Keratinocyte (primary cell): ENCODE measurements at regions not wholly inside any gene's neighbourhood (a gene's known extent, or its start where the extent isn't known, plus 50 kb on each side); places are given as distances from the start of the nearest gene placed in this dataset.

Experiments
- DNase-seq: peaks from one replicate; pipeline ENCODE4 v3.0.0-alpha.2; 2011; ENCODE audit warnings: low read depth, missing footprints, low spot score
- FAIRE-seq: peaks from 2 replicates; lab custom pipeline; 2011; peaks lifted over from hg19 to GRCh38; lab: Jason Lieb, UNC
- H2AFZ ChIP-seq: 2 replicates; pipeline ENCODE4 v1.6.0; 2012; ENCODE audit warnings: low read length, control low read depth, inconsistent platforms; ENCODE audit not compliant: control insufficient read depth
- H3K27ac ChIP-seq: 2 replicates; pipeline ENCODE4 v1.5.1; 2011; ENCODE audit warnings: low read length; ENCODE audit not compliant: control insufficient read depth, insufficient read depth
- H3K27me3 ChIP-seq: 3 replicates; pipeline ENCODE4 v1.6.0; 2011; ENCODE audit warnings: low read length; ENCODE audit not compliant: control insufficient read depth, insufficient read depth; ENCODE audit errors: extremely low read depth
- H3K36me3 ChIP-seq, 2 experiments: 2 replicates in 1 of 2; 3 replicates in 1 of 2; pipeline ENCODE4 v1.5.1; 2011; ENCODE audit warnings: low read length in 2 of 2, mild to moderate bottlenecking in 1 of 2; ENCODE audit not compliant: control insufficient read depth in 2 of 2, insufficient read depth in 2 of 2; ENCODE audit errors: extremely low read depth in 1 of 2
- H3K4me1 ChIP-seq: 3 replicates; pipeline ENCODE4 v1.5.1; 2011; ENCODE audit warnings: low read length; ENCODE audit not compliant: control insufficient read depth, insufficient read depth; ENCODE audit errors: extremely low read depth
- H3K4me2 ChIP-seq: 3 replicates; pipeline ENCODE4 v1.6.0; 2011; ENCODE audit warnings: low read depth, low read length; ENCODE audit not compliant: control insufficient read depth, insufficient read depth; ENCODE audit errors: extremely low read depth
- H3K4me3 ChIP-seq, 3 experiments: fragments of 200-600 bp in 1 of 3; sonication (generic) in 1 of 3; 2 replicates in 2 of 3; 3 replicates in 1 of 3; pipeline ENCODE4 v1.5.1; 2011 to 2016; ENCODE audit warnings: low read length in 3 of 3, mild to moderate bottlenecking in 3 of 3, control low read depth in 2 of 3, inconsistent platforms in 1 of 3, low read depth in 1 of 3, mixed read lengths in 1 of 3, mixed run types in 1 of 3, moderate library complexity in 1 of 3; ENCODE audit not compliant: control insufficient read depth in 2 of 3, insufficient read depth in 2 of 3; ENCODE audit errors: extremely low read depth in 1 of 3
- H3K79me2 ChIP-seq: 2 replicates; pipeline ENCODE4 v1.6.0; 2012; ENCODE audit warnings: low read length; ENCODE audit not compliant: control insufficient read depth, insufficient read depth
- H3K9ac ChIP-seq: 3 replicates; pipeline ENCODE4 v1.6.0; 2011; ENCODE audit warnings: low read length; ENCODE audit not compliant: control insufficient read depth, insufficient read depth; ENCODE audit errors: extremely low read depth
- H3K9me1 ChIP-seq: 3 replicates; pipeline ENCODE4 v1.6.0; 2011; ENCODE audit warnings: low read length; ENCODE audit not compliant: control insufficient read depth, insufficient read depth; ENCODE audit errors: extremely low read depth
- H3K9me3 ChIP-seq: 2 replicates; pipeline ENCODE4 v1.5.1; 2012; ENCODE audit warnings: low read depth, low read length; ENCODE audit not compliant: control insufficient read depth
- H4K20me1 ChIP-seq: 3 replicates; pipeline ENCODE4 v1.6.0; 2011; ENCODE audit warnings: low read length; ENCODE audit not compliant: control insufficient read depth, insufficient read depth; ENCODE audit errors: extremely low read depth
- EZH2 ChIP-seq: IDR thresholded peaks from one replicate; pipeline ENCODE4 v1.6.1; 2012; ENCODE audit warnings: inconsistent platforms, mild to moderate bottlenecking, low read length, moderate library complexity
- dilution Hi-C: fragments of 300-500 bp; cut with MboI; formaldehyde crosslinking; loops from one replicate; pipeline ENCODE4 v1.7.0; 2020; ENCODE audit warnings: low sequenced_read_pairs; ENCODE audit not compliant: extremely low pct_ligation_motif_present
- TF ChIP-seq, protein P1 (sequence below), 3 experiments: IDR thresholded peaks in 1 of 3; conservative IDR thresholded peaks in 1 of 3; optimal IDR thresholded peaks in 1 of 3; 2 replicates in 2 of 3; 3 replicates in 1 of 3; pipeline versions ENCODE3 to v1.5.1; 2011; ENCODE audit warnings: low read length in 3 of 3, mild to moderate bottlenecking in 3 of 3, moderate library complexity in 2 of 3, control low read depth in 1 of 3, inconsistent platforms in 1 of 3; ENCODE audit not compliant: insufficient read depth in 2 of 3; ENCODE audit errors: extremely low read depth in 1 of 3

DNA sequence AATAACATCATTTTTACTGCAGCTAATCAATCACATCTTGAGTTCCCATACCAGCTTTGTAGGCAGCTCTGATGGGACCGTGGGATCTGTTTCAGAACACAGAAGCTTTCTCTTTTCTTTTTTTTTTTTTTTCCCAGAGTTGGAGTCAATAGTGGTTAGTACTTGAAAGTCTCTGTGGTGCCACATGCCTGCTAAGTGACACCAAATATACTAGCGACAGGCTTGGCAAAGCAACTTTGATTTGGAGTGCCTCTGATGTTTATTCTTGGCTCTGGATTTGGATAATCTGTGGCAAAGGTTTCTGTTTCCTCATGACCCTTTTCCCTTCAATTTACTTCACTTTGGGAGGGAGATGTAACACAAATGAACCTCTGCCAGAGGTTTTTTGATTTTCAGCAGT is 681.4 kb upstream of the TENM4 start:
- H4K20me1 ChIP-seq, result no peaks in the 10 kb centered on the region
- no peak overlapping the region for H3K4me2 ChIP-seq
- no peak for TF ChIP-seq EZH2
- H2AFZ ChIP-seq, result no peak overlapping the region
- no peak overlapping the region for H3K9ac ChIP-seq
- no peaks in the 10 kb centered on the region for H3K9me1 ChIP-seq
- DNase-seq, result no peak
- FAIRE-seq, result no peak
- dilution Hi-C loops, result no loop called here
- no peak overlapping the region for H3K4me3 ChIP-seq
- H3K9me3 ChIP-seq, result no peaks in the 10 kb centered on the region
- no peaks in the 10 kb centered on the region for H3K36me3 ChIP-seq
- H3K27me3 ChIP-seq, result no peaks in the 10 kb centered on the region
- no peaks in the 10 kb centered on the region for H3K79me2 ChIP-seq
- H3K4me1 ChIP-seq, result peaks cover 4% of the 10 kb centered on the region
- H3K27ac ChIP-seq, result no peak overlapping the region

GRCh38 chr11:80118073-80118472 is 677.2 kb upstream of the TENM4 start:
- no peak for FAIRE-seq

GRCh38 chr11:80116796-80117195 is 676.0 kb upstream of the TENM4 start:
- H3K4me2 ChIP-seq, result no peak overlapping the region
- DNase-seq (no peak), FAIRE-seq (no peak)
- H4K20me1 ChIP-seq, result no peaks in the 10 kb centered on the region
- H3K36me3 ChIP-seq, result no peaks in the 10 kb centered on the region
- H3K9ac ChIP-seq, result no peak overlapping the region
- dilution Hi-C loops, result no loop called here
- no peak overlapping the region for H3K27ac ChIP-seq
- H3K79me2 ChIP-seq, result no peaks in the 10 kb centered on the region
- H3K9me1 ChIP-seq, result no peaks in the 10 kb centered on the region
- H2AFZ ChIP-seq, result no peak overlapping the region
- H3K9me3 ChIP-seq, result no peaks in the 10 kb centered on the region
- TF ChIP-seq, protein P1, sequence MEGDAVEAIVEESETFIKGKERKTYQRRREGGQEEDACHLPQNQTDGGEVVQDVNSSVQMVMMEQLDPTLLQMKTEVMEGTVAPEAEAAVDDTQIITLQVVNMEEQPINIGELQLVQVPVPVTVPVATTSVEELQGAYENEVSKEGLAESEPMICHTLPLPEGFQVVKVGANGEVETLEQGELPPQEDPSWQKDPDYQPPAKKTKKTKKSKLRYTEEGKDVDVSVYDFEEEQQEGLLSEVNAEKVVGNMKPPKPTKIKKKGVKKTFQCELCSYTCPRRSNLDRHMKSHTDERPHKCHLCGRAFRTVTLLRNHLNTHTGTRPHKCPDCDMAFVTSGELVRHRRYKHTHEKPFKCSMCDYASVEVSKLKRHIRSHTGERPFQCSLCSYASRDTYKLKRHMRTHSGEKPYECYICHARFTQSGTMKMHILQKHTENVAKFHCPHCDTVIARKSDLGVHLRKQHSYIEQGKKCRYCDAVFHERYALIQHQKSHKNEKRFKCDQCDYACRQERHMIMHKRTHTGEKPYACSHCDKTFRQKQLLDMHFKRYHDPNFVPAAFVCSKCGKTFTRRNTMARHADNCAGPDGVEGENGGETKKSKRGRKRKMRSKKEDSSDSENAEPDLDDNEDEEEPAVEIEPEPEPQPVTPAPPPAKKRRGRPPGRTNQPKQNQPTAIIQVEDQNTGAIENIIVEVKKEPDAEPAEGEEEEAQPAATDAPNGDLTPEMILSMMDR (optimal IDR thresholded peaks at IDR 0.05 in 1 of 3, IDR thresholded peaks at IDR 0.05 in 1 of 3, conservative IDR thresholded peaks at IDR 0.05 in 1 of 3; ENCODE audit: extremely low read depth in 1 of 3, insufficient read depth in 2 of 3, low read length in 3 of 3), result no peak
- TF ChIP-seq EZH2, result no peak
- no peak overlapping the region for H3K4me3 ChIP-seq
- no peaks in the 10 kb centered on the region for H3K27me3 ChIP-seq
- H3K4me1 ChIP-seq, result peaks cover 4% of the 10 kb centered on the region

More at GRCh38 chr11:80118073-80118472, 677.2 kb upstream of the TENM4 start:
- Histone ChIP-seq H3K9me3 (no peaks in the 10 kb centered on the region), H3K9me1 (no peaks in the 10 kb centered on the region), H3K9ac (no peak overlapping the region), H4K20me1 (no peaks in the 10 kb centered on the region), H3K4me2 (no peak overlapping the region), H3K27ac (no peak overlapping the region), H3K27me3 (no peaks in the 10 kb centered on the region), H3K4me1 (peaks cover 4% of the 10 kb centered on the region), H3K4me3 (no peak overlapping the region), H3K36me3 (no peaks in the 10 kb centered on the region), H3K79me2 (no peaks in the 10 kb centered on the region), H2AFZ (no peak overlapping the region)
- no peak for DNase-seq
- TF ChIP-seq, protein P1 (optimal IDR thresholded peaks at IDR 0.05 in 1 of 3, IDR thresholded peaks at IDR 0.05 in 1 of 3, conservative IDR thresholded peaks at IDR 0.05 in 1 of 3; ENCODE audit: extremely low read depth in 1 of 3, insufficient read depth in 2 of 3, low read length in 3 of 3), result no peak
- TF ChIP-seq EZH2, result no peak
- dilution Hi-C loops, result no loop called here
